ENCODE measurements at regions not wholly inside any gene's neighbourhood (a gene's known extent, or its start where the extent isn't known, plus 50 kb on each side); places are given as distances from the start of the nearest gene placed in this dataset.

GRCh38 chr7:108789451-108789850 is 219.8 kb downstream of the DNAJB9 start:
- Histone ChIP-seq H3K4me3 (ENCODE audit: insufficient read depth, low read depth, low read length) (no peak overlapping the region), H2AK9ac (replicated peaks; ENCODE audit: low read depth, low read length, poor library complexity) (no peak overlapping the region), H3K9ac (ENCODE audit: low read depth, low read length) (no peak overlapping the region), H2AK5ac (ENCODE audit: low read depth, low read length) (no peak overlapping the region), H4K5ac (ENCODE audit: low read depth, low read length) (no peak overlapping the region), H3K9me1 (ENCODE audit: insufficient read depth, low read length) (no peaks in the 10 kb centered on the region), H3K56ac (ENCODE audit: extremely low read depth, insufficient read depth, low read length) (no peak overlapping the region), H3K18ac (ENCODE audit: low read depth, low read length) (no peak overlapping the region), H2AFZ (replicated peaks; ENCODE audit: low read length, poor library complexity) (no peak overlapping the region), H3K4ac (ENCODE audit: low read depth, low read length) (no peak overlapping the region), H4K8ac (ENCODE audit: low read depth in 2 of 2, low read length in 2 of 2) (no peak overlapping the region), H3K14ac (replicated peaks; ENCODE audit: low read depth, low read length) (no peak overlapping the region), H3K79me1 (ENCODE audit: low read depth in 1 of 2, low read length in 2 of 2) (no peaks in the 10 kb centered on the region), H3K9me3 (ENCODE audit: control insufficient read depth, insufficient read depth, low read length) (no peaks in the 10 kb centered on the region), H4K20me1 (ENCODE audit: insufficient read depth, low read length) (no peaks in the 10 kb centered on the region), H3K36me3 (ENCODE audit: control insufficient read depth, insufficient read depth, low read length) (no peaks in the 10 kb centered on the region), H2BK20ac (ENCODE audit: low read depth, low read length) (no peak overlapping the region), H4K91ac (ENCODE audit: insufficient read depth, low read depth, low read length) (no peak overlapping the region), H3K27ac (ENCODE audit: insufficient read depth, low read length) (no peak overlapping the region), H3K27me3 (ENCODE audit: control insufficient read depth, insufficient read depth, low read length) (no peaks in the 10 kb centered on the region), H3K23ac (ENCODE audit: low read depth, low read length) (no peak overlapping the region), H3K4me2 (ENCODE audit: low read depth, low read length) (no peak overlapping the region), H3K4me1 (ENCODE audit: control insufficient read depth, insufficient read depth, low read length) (no peaks in the 10 kb centered on the region), H2BK5ac (ENCODE audit: low read depth, low read length, poor library complexity, severe bottlenecking) (no peak overlapping the region), H2BK120ac (ENCODE audit: low read depth, low read length) (no peak overlapping the region), H2BK15ac (ENCODE audit: low read depth, low read length) (no peak overlapping the region)
- ATAC-seq (ENCODE audit: low read depth) = no peak
- no peak for TF ChIP-seq USF2 (IDR thresholded peaks at IDR 0.05; ENCODE audit: low read depth, low read length)
- TF ChIP-seq CEBPB (IDR thresholded peaks at IDR 0.05; ENCODE audit: low read depth, low read length) = no peak
- TF ChIP-seq MXI1 (IDR thresholded peaks at IDR 0.05; ENCODE audit: borderline replicate concordance, low read depth, low read length) = no peak
- no peak for TF ChIP-seq MAZ (IDR thresholded peaks at IDR 0.05; ENCODE audit: borderline replicate concordance, low read depth, low read length)
- no peak for TF ChIP-seq RAD21 (IDR thresholded peaks at IDR 0.05; ENCODE audit: low read length)
- TF ChIP-seq FOS (IDR thresholded peaks at IDR 0.05; ENCODE audit: low read depth, low read length) = no peak
- TF ChIP-seq CTCF (conservative IDR thresholded peaks at IDR 0.05; ENCODE audit: low read depth, low read length) = no peak
- no peak for TF ChIP-seq CHD1 (IDR thresholded peaks at IDR 0.05; ENCODE audit: low read depth, low read length)
- no peak for TF ChIP-seq SMC3 (IDR thresholded peaks at IDR 0.05; ENCODE audit: low read depth, low read length)
- no peak for TF ChIP-seq ELK1 (IDR thresholded peaks at IDR 0.05; ENCODE audit: borderline replicate concordance, low read depth, low read length)
- TF ChIP-seq MAFK (IDR thresholded peaks at IDR 0.05; ENCODE audit: low read depth, low read length) = no peak
- TF ChIP-seq RFX5 (IDR thresholded peaks at IDR 0.05; ENCODE audit: low read depth, low read length) = no peak
- TF ChIP-seq POLR2A (IDR thresholded peaks at IDR 0.05; ENCODE audit: low read depth, low read length) = no peak
- no peak for TF ChIP-seq NFE2L2 (IDR thresholded peaks at IDR 0.05; ENCODE audit: low read depth, low read length)
- TF ChIP-seq RCOR1 (IDR thresholded peaks at IDR 0.05; ENCODE audit: insufficient replicate concordance, low read length) = no peak
- TF ChIP-seq BHLHE40 (IDR thresholded peaks at IDR 0.05; ENCODE audit: low read depth, low read length) = no peak
- in situ Hi-C loops (cut with MboI; ENCODE audit: low sequenced_read_pairs) (no loop called here), intact Hi-C loops (cut with micrococcal nuclease) (no loop called here), dilution Hi-C loops (cut with HindIII; ENCODE audit: low sequenced_read_pairs, unreplicated experiment) (no loop called here)
- no CpG with 5 or more reads among the region's 1 CpG for WGBS, 2 experiments (ENCODE audit: extremely low coverage in 2 of 2, insufficient read length in 1 of 2)
- no peak for DNase-seq
- ChIA-PET CTCF (no interaction called here), POLR2A (ENCODE audit: unreplicated experiment) (no interaction called here)
- no TSS peak for BruUV-seq (replicated peaks)
